Gastroesophageal sphincter (tissue), 4 donors: ENCODE measurements at regions not wholly inside any gene's neighbourhood (a gene's known extent, or its start where the extent isn't known, plus 50 kb on each side); places are given as distances from the start of the nearest gene placed in this dataset.

Experiments
- ATAC-seq: fragments of 150-250 bp; one replicate; pipeline ENCODE4 v1.9.1; 2016; ENCODE audit warnings: mild to moderate bottlenecking, moderate library complexity
- H3K27ac ChIP-seq, 4 donors: fragments of 200-600 bp; sonication (generic) in 3 of 4; 1 replicate in 3 of 4; 2 replicates in 1 of 4; pipeline ENCODE4 v1.5.1; 2016 to 2019
- H3K27me3 ChIP-seq: fragments of 200-600 bp; sonication (generic); one replicate; pipeline ENCODE4 v1.5.1; 2019
- H3K36me3 ChIP-seq, 2 donors: fragments of 200-600 bp; sonication (generic); one replicate each; pipeline ENCODE4 v1.5.1; 2019; ENCODE audit warnings: control low read depth in 1 of 2
- H3K4me1 ChIP-seq, 3 donors: fragments of 200-600 bp; sonication (generic); 1 replicate in 2 of 3; 2 replicates in 1 of 3; pipeline ENCODE4 v1.5.1; 2016 to 2019; ENCODE audit warnings: control low read depth in 2 of 3
- H3K4me3 ChIP-seq, 2 donors: fragments of 200-600 bp; sonication (generic); one replicate each; pipeline ENCODE4 v1.5.1; 2019; ENCODE audit warnings: mild to moderate bottlenecking in 1 of 2, moderate library complexity in 1 of 2
- H3K9me3 ChIP-seq, 3 donors: fragments of 200-600 bp; sonication (generic); one replicate each; pipeline ENCODE4 v1.5.1; 2017 to 2019; ENCODE audit warnings: control low read depth in 2 of 3
- CTCF ChIP-seq, 4 experiments: fragments of 200-600 bp in 2 of 4; fragments of 450-650 bp in 2 of 4; sonication (generic) in 1 of 4; IDR thresholded peaks; one replicate each; pipeline ENCODE4 v1.5.1; 2017 to 2019; ENCODE audit warnings: antibody characterized with exemption in 4 of 4, mild to moderate bottlenecking in 2 of 4, moderate library complexity in 2 of 4
- EP300 ChIP-seq: sonication (generic); formaldehyde crosslinking; IDR thresholded peaks from one replicate; pipeline ENCODE4 v1.6.1; 2017; ENCODE audit warnings: antibody characterized with exemption, mild to moderate bottlenecking
- POLR2A ChIP-seq, 2 donors: fragments of 450-650 bp; IDR thresholded peaks; one replicate each; pipeline ENCODE4 v1.6.1; 2017; ENCODE audit warnings: antibody characterized with exemption in 2 of 2, mild to moderate bottlenecking in 2 of 2, moderate library complexity in 1 of 2
- POLR2AphosphoS5 ChIP-seq: sonication (generic); formaldehyde crosslinking; IDR thresholded peaks from one replicate; pipeline ENCODE4 v1.6.1; 2017; ENCODE audit warnings: antibody characterized with exemption
- WGBS, 2 donors: methylation state at CpG; one replicate each; pipeline ENCODE4 v1.1.5; 2018; ENCODE audit warnings: low coverage in 1 of 2; 5-methylcytosine and 5-hydroxymethylcytosine counted together

- no peak for TF ChIP-seq POLR2AphosphoS5
- no peak for TF ChIP-seq EP300
- no peak for TF ChIP-seq CTCF (IDR thresholded peaks at IDR 0.05)
- H3K27ac ChIP-seq: no peak overlapping the region
- WGBS, 2 donors: 48 to 49% methylated on average over 4 of the region's 4 CpGs
- no peaks in the 10 kb centered on the region for H3K36me3 ChIP-seq
- H3K9me3 ChIP-seq: no peaks in the 10 kb centered on the region
- H3K4me1 ChIP-seq: peaks cover 4 to 30% (median 8%) of the 10 kb centered on the region in 3 donors
- no peak for ATAC-seq
- no peak overlapping the region for H3K4me3 ChIP-seq
- H3K27me3 ChIP-seq: no peaks in the 10 kb centered on the region
These were observed 205.7 kb downstream of the KCNRG start for GRCh38 chr13:50220938-50221337.

- H3K27ac ChIP-seq: peak overlapping the region in 3 of 4 donors; percentile 25 to 54 (median 54)
- peaks cover 4 to 30% (median 8%) of the 10 kb centered on the region in 3 donors for H3K4me1 ChIP-seq
- H3K36me3 ChIP-seq: no peaks in the 10 kb centered on the region
- WGBS, 2 donors: 15 to 27% methylated on average over 8 to 13 of the region's 13 CpGs
- H3K4me3 ChIP-seq: peak overlapping the region in 1 of 2 donors; percentile 18
- ATAC-seq: peak; percentile 87
- no peaks in the 10 kb centered on the region for H3K27me3 ChIP-seq
- no peak for TF ChIP-seq EP300
- no peak for TF ChIP-seq CTCF (IDR thresholded peaks at IDR 0.05)
- TF ChIP-seq POLR2A (IDR thresholded peaks at IDR 0.05): no peak
- TF ChIP-seq POLR2AphosphoS5: no peak
- no peaks in the 10 kb centered on the region for H3K9me3 ChIP-seq
These were observed 207.5 kb downstream of the KCNRG start for GRCh38 chr13:50222569-50223332.

GRCh38 chr13:50224534-50224933 is 209.3 kb downstream of the KCNRG start:
- WGBS, 2 donors: 68 to 76% methylated on average over 3 of the region's 4 CpGs
- H3K4me1 ChIP-seq: peaks cover 4 to 30% (median 8%) of the 10 kb centered on the region in 3 donors
- H3K27ac ChIP-seq: no peak overlapping the region
- no peaks in the 10 kb centered on the region for H3K9me3 ChIP-seq
- no peak for ATAC-seq
- no peaks in the 10 kb centered on the region for H3K36me3 ChIP-seq
- TF ChIP-seq POLR2A (IDR thresholded peaks at IDR 0.05) (no peak), EP300 (no peak), POLR2AphosphoS5 (no peak), CTCF (IDR thresholded peaks at IDR 0.05) (no peak)
- H3K27me3 ChIP-seq: no peaks in the 10 kb centered on the region
- H3K4me3 ChIP-seq: no peak overlapping the region

- H3K36me3 ChIP-seq: no peaks in the 10 kb centered on the region
- ATAC-seq: no peak
- no peak overlapping the region for H3K4me3 ChIP-seq
- no peaks in the 10 kb centered on the region for H3K27me3 ChIP-seq
- WGBS, 2 donors: 71 to 84% methylated on average over 3 of the region's 3 CpGs
- H3K27ac ChIP-seq: no peak overlapping the region
- H3K9me3 ChIP-seq: no peaks in the 10 kb centered on the region
- TF ChIP-seq CTCF (IDR thresholded peaks at IDR 0.05) (no peak), POLR2A (IDR thresholded peaks at IDR 0.05) (no peak), POLR2AphosphoS5 (no peak), EP300 (no peak)
- peaks cover 4 to 34% (median 8%) of the 10 kb centered on the region in 3 donors for H3K4me1 ChIP-seq
These were observed 210.2 kb downstream of the KCNRG start for GRCh38 chr13:50225193-50226155.
